Activated naive CD4-positive, alpha-beta T cell treated with anti-CD3 and anti-CD28 coated beads, Interleukin-2, amount 10 ng/mL, durations not matched to agents 7 days and 5 days (primary cell): ENCODE measurements at regions not wholly inside any gene's neighbourhood (a gene's known extent, or its start where the extent isn't known, plus 50 kb on each side); places are given as distances from the start of the nearest gene placed in this dataset.

Source experiments
- CTCF ChIA-PET: fragments of 350-600 bp; sonication (Branson Sonifier 250); formaldehyde crosslinking; loops from one replicate; lab custom pipeline; 2021; ENCODE audit warnings: antibody characterized with exemption; lab: Charles Lee
- DNase-seq: peaks from one replicate; pipeline ENCODE4 v3.0.0-alpha.2; 2020
- H3K27ac Mint-ChIP-seq: one replicate; pipeline ENCODE4 v1.8.0; 2021; ENCODE audit warnings: mild to moderate bottlenecking, moderate library complexity, mixed read lengths
- H3K27me3 Mint-ChIP-seq: one replicate; pipeline ENCODE4 v1.8.0; 2021; ENCODE audit warnings: mild to moderate bottlenecking, mixed read lengths
- H3K36me3 Mint-ChIP-seq: one replicate; pipeline ENCODE4 v1.8.0; 2021; ENCODE audit warnings: mixed read lengths
- H3K4me1 Mint-ChIP-seq: one replicate; pipeline ENCODE4 v1.8.0; 2021; ENCODE audit warnings: mixed read lengths
- H3K4me3 Mint-ChIP-seq: one replicate; pipeline ENCODE4 v1.8.0; 2021; ENCODE audit warnings: mild to moderate bottlenecking, moderate library complexity, mixed read lengths
- H3K9me3 Mint-ChIP-seq: one replicate; pipeline ENCODE4 v1.8.0; 2021; ENCODE audit warnings: mixed read lengths

- CTCF ChIA-PET: no interaction called here
- DNase-seq: no peak
- Mint-ChIP-seq H3K9me3 (peaks cover 3% of the 10 kb centered on the region), H3K27ac (no peak overlapping the region), H3K27me3 (peaks cover 41% of the 10 kb centered on the region), H3K4me3 (no peak overlapping the region), H3K36me3 (no peaks in the 10 kb centered on the region), H3K4me1 (no peaks in the 10 kb centered on the region)
Observed at GRCh38 chr17:33977729-33978514, 277.2 kb upstream of the CCL2 start.

GRCh38 chr17:33978889-33979288 is 276.2 kb upstream of the CCL2 start:
- H3K27me3 Mint-ChIP-seq: peaks cover 31% of the 10 kb centered on the region
- H3K9me3 Mint-ChIP-seq: peaks cover 3% of the 10 kb centered on the region
- no peaks in the 10 kb centered on the region for H3K4me1 Mint-ChIP-seq
- no peaks in the 10 kb centered on the region for H3K36me3 Mint-ChIP-seq
- CTCF ChIA-PET: no interaction called here
- H3K4me3 Mint-ChIP-seq: no peak overlapping the region
- DNase-seq: no peak
- no peak overlapping the region for H3K27ac Mint-ChIP-seq

- H3K4me3 Mint-ChIP-seq: no peak overlapping the region
- no peak for DNase-seq
- no peaks in the 10 kb centered on the region for H3K36me3 Mint-ChIP-seq
- no peak overlapping the region for H3K27ac Mint-ChIP-seq
- CTCF ChIA-PET: no interaction called here
- peaks cover 3% of the 10 kb centered on the region for H3K9me3 Mint-ChIP-seq
- peaks cover 21% of the 10 kb centered on the region for H3K27me3 Mint-ChIP-seq
- H3K4me1 Mint-ChIP-seq: no peaks in the 10 kb centered on the region
Observed at GRCh38 chr17:33980193-33980592, 274.9 kb upstream of the CCL2 start.

GRCh38 chr17:33981711-33982601 is 273.1 kb upstream of the CCL2 start:
- Mint-ChIP-seq H3K4me1 (no peaks in the 10 kb centered on the region), H3K9me3 (no peaks in the 10 kb centered on the region), H3K27me3 (peaks cover 8% of the 10 kb centered on the region), H3K36me3 (no peaks in the 10 kb centered on the region), H3K27ac (no peak overlapping the region), H3K4me3 (no peak overlapping the region)
- CTCF ChIA-PET: no interaction called here
- DNase-seq: no peak

DNA sequence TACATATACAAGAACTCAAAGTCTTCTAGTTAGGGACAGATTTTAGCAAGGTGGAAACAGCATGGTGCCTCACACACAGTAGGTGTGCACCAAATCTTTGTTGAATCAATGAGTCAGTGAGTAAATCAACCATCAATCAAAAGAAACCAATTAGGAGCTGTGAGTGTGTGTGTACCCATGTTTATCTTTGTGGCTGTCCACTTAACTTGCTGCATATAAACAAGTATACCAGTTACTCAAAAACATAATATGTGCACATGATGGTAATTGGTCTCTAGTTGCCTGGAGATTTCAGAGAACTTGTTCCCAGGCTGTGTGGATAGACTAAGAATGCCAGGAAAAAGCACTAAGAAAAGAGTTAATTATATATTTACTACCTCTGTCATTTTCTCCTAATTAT is 272.2 kb upstream of the CCL2 start:
- Mint-ChIP-seq H3K9me3 (no peaks in the 10 kb centered on the region), H3K4me1 (no peaks in the 10 kb centered on the region), H3K27ac (no peak overlapping the region), H3K27me3 (peaks cover 12% of the 10 kb centered on the region), H3K4me3 (no peak overlapping the region), H3K36me3 (no peaks in the 10 kb centered on the region)
- CTCF ChIA-PET: no interaction called here
- no peak for DNase-seq

DNA sequence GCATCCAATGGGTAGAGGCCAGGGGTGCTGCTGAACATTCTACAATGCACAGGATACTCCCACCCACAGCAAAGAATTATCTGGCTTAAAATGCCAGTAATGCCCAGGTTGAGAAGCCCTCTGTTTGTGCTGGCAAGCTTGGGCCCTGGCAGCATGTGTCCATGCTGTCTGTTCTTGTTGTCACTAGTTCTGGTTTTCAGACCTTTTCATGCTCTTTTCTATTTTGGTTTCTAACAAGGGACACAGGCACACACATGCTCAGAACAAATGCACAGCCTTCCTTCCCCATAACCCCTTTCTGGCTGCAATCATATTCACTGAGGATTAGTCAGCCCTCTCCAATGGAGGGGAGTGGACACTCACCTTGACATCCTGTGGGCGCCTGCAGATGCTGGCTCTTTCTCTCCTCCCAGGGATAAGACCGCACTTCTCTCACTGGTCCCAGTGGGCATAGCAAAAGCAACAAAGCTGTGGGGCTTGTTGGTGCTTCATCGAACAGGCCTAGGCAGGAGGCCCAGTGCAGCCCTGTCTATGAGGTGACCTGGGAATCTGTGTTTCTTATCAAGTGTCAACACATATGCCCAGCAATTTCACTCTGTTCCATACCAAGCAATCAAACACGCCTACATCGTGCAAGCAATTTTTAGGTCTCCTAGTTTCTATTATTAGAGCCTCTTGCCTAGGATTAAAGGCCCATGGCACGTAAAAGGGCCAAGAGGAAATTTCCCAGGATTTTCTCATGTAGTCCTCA is 271.1 kb upstream of the CCL2 start:
- no peaks in the 10 kb centered on the region for H3K4me1 Mint-ChIP-seq
- H3K27ac Mint-ChIP-seq: no peak overlapping the region
- no peaks in the 10 kb centered on the region for H3K9me3 Mint-ChIP-seq
- CTCF ChIA-PET: no interaction called here
- peaks cover 11% of the 10 kb centered on the region for H3K27me3 Mint-ChIP-seq
- H3K36me3 Mint-ChIP-seq: no peaks in the 10 kb centered on the region
- no peak for DNase-seq
- no peak overlapping the region for H3K4me3 Mint-ChIP-seq

DNA sequence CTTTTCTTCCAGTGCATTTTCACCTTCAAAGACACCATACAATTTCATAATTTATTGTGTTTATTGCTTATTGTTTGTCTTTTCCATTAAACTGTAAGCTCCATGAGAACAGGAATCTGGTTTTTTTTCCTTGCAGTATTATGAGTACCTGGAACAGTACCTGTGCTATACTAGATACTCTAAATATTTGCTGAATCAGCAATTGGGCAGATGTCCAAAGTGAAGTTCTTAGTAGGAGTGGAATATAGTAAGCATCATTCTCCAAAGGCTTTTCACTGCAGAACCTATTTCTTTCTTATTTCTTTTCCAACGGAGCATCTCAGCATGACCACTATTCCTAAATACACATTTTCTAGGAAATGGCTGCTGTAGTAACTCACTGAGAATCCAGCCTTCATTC is 269.0 kb upstream of the CCL2 start:
- CTCF ChIA-PET: no interaction called here
- H3K4me1 Mint-ChIP-seq: no peaks in the 10 kb centered on the region
- H3K9me3 Mint-ChIP-seq: no peaks in the 10 kb centered on the region
- H3K36me3 Mint-ChIP-seq: no peaks in the 10 kb centered on the region
- peaks cover 11% of the 10 kb centered on the region for H3K27me3 Mint-ChIP-seq
- DNase-seq: no peak
- no peak overlapping the region for H3K27ac Mint-ChIP-seq
- H3K4me3 Mint-ChIP-seq: no peak overlapping the region

DNA sequence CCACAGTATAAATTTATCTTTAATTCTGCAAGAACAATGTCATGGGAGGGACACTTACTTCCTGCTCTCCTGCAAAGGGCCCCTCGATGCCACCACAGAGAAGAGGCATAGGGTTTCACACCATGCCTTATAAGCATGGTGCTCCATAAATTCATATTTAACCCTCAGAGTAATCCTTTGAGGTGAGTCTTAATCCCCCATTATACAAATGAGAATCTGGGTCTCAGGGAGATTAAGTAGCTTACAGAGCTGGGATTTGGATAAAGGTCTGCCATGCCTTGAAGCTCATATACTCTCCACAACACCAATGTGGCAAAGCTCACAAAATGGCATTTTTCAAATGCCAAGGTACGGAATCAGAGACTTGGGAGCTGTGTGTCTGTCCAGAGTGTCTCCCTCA is 268.5 kb upstream of the CCL2 start:
- Mint-ChIP-seq H3K36me3 (no peaks in the 10 kb centered on the region), H3K4me1 (no peaks in the 10 kb centered on the region), H3K27me3 (peaks cover 11% of the 10 kb centered on the region), H3K27ac (no peak overlapping the region), H3K4me3 (no peak overlapping the region), H3K9me3 (no peaks in the 10 kb centered on the region)
- CTCF ChIA-PET: no interaction called here
- no peak for DNase-seq

DNA sequence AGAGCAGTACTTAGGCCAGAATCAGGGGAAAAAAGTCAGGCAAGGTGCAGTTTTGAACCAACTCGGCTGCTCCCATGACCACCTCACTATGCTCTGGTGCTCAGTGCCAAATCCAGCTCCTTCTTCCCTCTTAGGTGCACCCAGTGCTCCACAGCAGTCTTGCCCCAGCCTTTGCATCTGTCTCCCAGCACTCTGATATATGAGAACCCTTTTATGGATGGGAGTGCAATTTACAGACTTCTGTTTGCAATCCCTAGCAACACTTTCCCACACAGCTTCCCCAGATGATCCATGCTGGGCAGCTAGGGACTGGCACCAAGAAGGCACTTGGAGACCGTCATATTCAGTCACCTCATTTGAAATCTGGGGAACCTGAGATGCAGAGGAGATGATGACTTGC is 267.9 kb upstream of the CCL2 start:
- H3K36me3 Mint-ChIP-seq: no peaks in the 10 kb centered on the region
- no peak for DNase-seq
- CTCF ChIA-PET: no interaction called here
- peaks cover 11% of the 10 kb centered on the region for H3K27me3 Mint-ChIP-seq
- no peaks in the 10 kb centered on the region for H3K9me3 Mint-ChIP-seq
- H3K27ac Mint-ChIP-seq: no peak overlapping the region
- H3K4me3 Mint-ChIP-seq: no peak overlapping the region
- H3K4me1 Mint-ChIP-seq: no peaks in the 10 kb centered on the region

GRCh38 chr17:33989361-33990148 is 265.5 kb upstream of the CCL2 start:
- Mint-ChIP-seq H3K9me3 (no peaks in the 10 kb centered on the region), H3K27me3 (peaks cover 16% of the 10 kb centered on the region), H3K4me1 (no peaks in the 10 kb centered on the region), H3K27ac (no peak overlapping the region), H3K4me3 (no peak overlapping the region), H3K36me3 (no peaks in the 10 kb centered on the region)
- CTCF ChIA-PET: no interaction called here
- DNase-seq: no peak

- H3K9me3 Mint-ChIP-seq: no peaks in the 10 kb centered on the region
- H3K4me3 Mint-ChIP-seq: no peak overlapping the region
- no peak overlapping the region for H3K27ac Mint-ChIP-seq
- H3K36me3 Mint-ChIP-seq: no peaks in the 10 kb centered on the region
- CTCF ChIA-PET: no interaction called here
- DNase-seq: no peak
- H3K27me3 Mint-ChIP-seq: peaks cover 16% of the 10 kb centered on the region
- no peaks in the 10 kb centered on the region for H3K4me1 Mint-ChIP-seq
Observed at GRCh38 chr17:33990943-33991706, 264.0 kb upstream of the CCL2 start.

DNA sequence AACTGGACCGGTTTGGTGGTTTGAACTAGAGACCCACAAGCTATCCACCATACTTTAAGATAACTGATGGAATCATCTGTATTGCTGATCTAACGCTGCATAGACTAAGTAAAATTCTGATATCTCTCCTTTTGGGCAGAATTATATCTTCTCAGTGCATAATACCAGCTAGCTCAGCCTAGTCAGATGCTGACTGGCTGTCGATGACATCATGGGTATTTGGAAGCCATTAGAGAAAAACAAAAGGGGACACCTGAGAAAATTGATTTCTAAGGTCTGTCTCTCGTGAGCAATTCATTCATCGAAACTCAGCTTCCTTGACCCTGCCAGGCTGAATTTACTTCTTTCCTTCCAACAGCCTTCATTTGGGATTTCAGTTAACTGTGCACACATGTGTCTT is 263.0 kb upstream of the CCL2 start:
- no peak for DNase-seq
- no peaks in the 10 kb centered on the region for H3K36me3 Mint-ChIP-seq
- no peak overlapping the region for H3K4me3 Mint-ChIP-seq
- no peaks in the 10 kb centered on the region for H3K4me1 Mint-ChIP-seq
- CTCF ChIA-PET: no interaction called here
- peaks cover 14% of the 10 kb centered on the region for H3K27me3 Mint-ChIP-seq
- H3K9me3 Mint-ChIP-seq: no peaks in the 10 kb centered on the region
- H3K27ac Mint-ChIP-seq: no peak overlapping the region

DNA sequence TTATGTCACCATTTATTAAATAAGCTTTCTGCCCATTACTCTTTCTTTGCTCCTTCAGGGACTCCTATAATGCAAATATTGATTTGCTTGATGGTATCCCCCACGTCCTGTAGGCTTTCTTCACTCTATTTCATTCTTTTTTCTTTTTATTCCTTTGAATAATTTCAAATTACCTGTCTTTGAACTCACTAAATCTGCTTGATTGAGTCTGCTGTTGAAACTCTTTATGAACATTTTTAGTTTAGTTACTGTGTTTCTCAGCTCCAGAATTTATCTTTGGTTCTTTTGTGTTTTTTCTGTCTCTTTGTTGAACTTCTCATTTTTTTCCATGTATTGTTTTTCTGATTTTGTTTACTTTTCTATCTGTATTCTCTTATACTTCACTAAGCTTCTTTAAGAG is 254.4 kb upstream of the CCL2 start:
- H3K27me3 Mint-ChIP-seq: peaks cover 9% of the 10 kb centered on the region
- no peak for DNase-seq
- H3K4me3 Mint-ChIP-seq: no peak overlapping the region
- H3K27ac Mint-ChIP-seq: no peak overlapping the region
- peaks cover 5% of the 10 kb centered on the region for H3K9me3 Mint-ChIP-seq
- no peaks in the 10 kb centered on the region for H3K36me3 Mint-ChIP-seq
- H3K4me1 Mint-ChIP-seq: no peaks in the 10 kb centered on the region
- CTCF ChIA-PET: no interaction called here
